Dedifferentiated amniotic fluid mesenchymal stem cell (primary cell): ENCODE measurements at regions not wholly inside any gene's neighbourhood (a gene's known extent, or its start where the extent isn't known, plus 50 kb on each side); places are given as distances from the start of the nearest gene placed in this dataset.

Source experiments
- DNase-seq: peaks from one replicate; pipeline ENCODE4 v3.0.0-alpha.2; 2016; ENCODE audit errors: extremely low spot score

GRCh38 chr7:18081617-18082016, 54.0 kb upstream of the PRPS1L1 start:
- DNase-seq, result no peak

GRCh38 chr7:18082169-18082568, 54.5 kb upstream of the PRPS1L1 start:
- no peak for DNase-seq

- peak; percentile 18 for DNase-seq
Observed at GRCh38 chr7:18086165-18087025, 58.7 kb upstream of the PRPS1L1 start.

- DNase-seq, result no peak
Observed at GRCh38 chr7:18087026-18087686, 59.5 kb upstream of the PRPS1L1 start.

- DNase-seq, result no peak
Observed at GRCh38 chr7:18087687-18088078, 60.0 kb upstream of the PRPS1L1 start.

GRCh38 chr7:18096087-18096486, 68.4 kb upstream of the PRPS1L1 start:
- no peak for DNase-seq

- DNase-seq, result no peak
Observed at GRCh38 chr7:18102576-18102975, 74.9 kb upstream of the PRPS1L1 start.

- DNase-seq, result no peak
Observed at GRCh38 chr7:18103436-18104218, 76.0 kb upstream of the PRPS1L1 start.

GRCh38 chr7:18109762-18110161, 82.1 kb upstream of the PRPS1L1 start:
- no peak for DNase-seq

GRCh38 chr7:18116661-18117060, 89.0 kb upstream of the PRPS1L1 start:
- no peak for DNase-seq

GRCh38 chr7:18117482-18117881, 89.8 kb upstream of the PRPS1L1 start:
- no peak for DNase-seq

GRCh38 chr7:18119985-18120384, 92.3 kb upstream of the PRPS1L1 start:
- DNase-seq, result no peak

- DNase-seq, result no peak
Observed at GRCh38 chr7:18123508-18124239, 96.0 kb upstream of the PRPS1L1 start.

- peak; percentile 55 for DNase-seq
Observed at GRCh38 chr7:18125476-18125875, 97.8 kb upstream of the PRPS1L1 start.

GRCh38 chr7:18126281-18126680, 98.6 kb upstream of the PRPS1L1 start:
- no peak for DNase-seq

- DNase-seq, result no peak
Observed at GRCh38 chr7:18128846-18129245, 101.2 kb upstream of the PRPS1L1 start.

GRCh38 chr7:18132811-18133210, 105.2 kb upstream of the PRPS1L1 start:
- no peak for DNase-seq

GRCh38 chr7:18133921-18134320, 106.3 kb upstream of the PRPS1L1 start:
- DNase-seq, result no peak

- DNase-seq, result no peak
Observed at GRCh38 chr7:18140943-18141342, 113.3 kb upstream of the PRPS1L1 start.

- no peak for DNase-seq
Observed at GRCh38 chr7:18144166-18144565, 116.5 kb upstream of the PRPS1L1 start.

- no peak for DNase-seq
Observed at GRCh38 chr7:18145160-18145559, 117.5 kb upstream of the PRPS1L1 start.

- DNase-seq, result no peak
Observed at GRCh38 chr7:18151422-18151821, 123.8 kb upstream of the PRPS1L1 start.
